ENCODE measurements at regions not wholly inside any gene's neighbourhood (a gene's known extent, or its start where the extent isn't known, plus 50 kb on each side); places are given as distances from the start of the nearest gene placed in this dataset.

DNA sequence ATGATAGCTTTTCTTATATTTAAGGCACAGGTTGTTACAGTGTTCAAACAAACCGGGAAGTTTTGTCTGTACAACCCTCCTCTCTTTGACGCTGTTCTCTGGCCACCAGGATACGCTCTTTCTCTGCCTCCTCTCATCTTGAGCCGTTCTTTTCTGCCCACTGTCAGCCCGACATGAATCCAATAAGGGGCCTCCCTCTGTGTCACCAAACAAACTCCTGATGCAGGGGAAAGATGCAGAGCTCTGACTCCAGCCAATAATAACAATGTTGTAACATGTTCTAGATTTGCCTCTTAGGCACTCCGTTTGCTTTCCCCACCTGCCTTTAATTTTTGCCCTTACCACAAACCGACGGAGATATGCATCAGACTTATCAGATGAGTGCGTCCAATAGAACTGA lies 449.3 kb downstream of the SLC4A3 start:
- Histone ChIP-seq H3K4me1 (no peaks in the 10 kb centered on the region), H3K27me3 (peaks cover 0 to 30% (median 0%) of the 10 kb centered on the region in 4 donors), H3K9me3 (no peaks in the 10 kb centered on the region), H3K27ac (no peak overlapping the region), H3K4me3 (no peak overlapping the region), H3K36me3 (no peaks in the 10 kb centered on the region)
- TF ChIP-seq, protein P1, sequence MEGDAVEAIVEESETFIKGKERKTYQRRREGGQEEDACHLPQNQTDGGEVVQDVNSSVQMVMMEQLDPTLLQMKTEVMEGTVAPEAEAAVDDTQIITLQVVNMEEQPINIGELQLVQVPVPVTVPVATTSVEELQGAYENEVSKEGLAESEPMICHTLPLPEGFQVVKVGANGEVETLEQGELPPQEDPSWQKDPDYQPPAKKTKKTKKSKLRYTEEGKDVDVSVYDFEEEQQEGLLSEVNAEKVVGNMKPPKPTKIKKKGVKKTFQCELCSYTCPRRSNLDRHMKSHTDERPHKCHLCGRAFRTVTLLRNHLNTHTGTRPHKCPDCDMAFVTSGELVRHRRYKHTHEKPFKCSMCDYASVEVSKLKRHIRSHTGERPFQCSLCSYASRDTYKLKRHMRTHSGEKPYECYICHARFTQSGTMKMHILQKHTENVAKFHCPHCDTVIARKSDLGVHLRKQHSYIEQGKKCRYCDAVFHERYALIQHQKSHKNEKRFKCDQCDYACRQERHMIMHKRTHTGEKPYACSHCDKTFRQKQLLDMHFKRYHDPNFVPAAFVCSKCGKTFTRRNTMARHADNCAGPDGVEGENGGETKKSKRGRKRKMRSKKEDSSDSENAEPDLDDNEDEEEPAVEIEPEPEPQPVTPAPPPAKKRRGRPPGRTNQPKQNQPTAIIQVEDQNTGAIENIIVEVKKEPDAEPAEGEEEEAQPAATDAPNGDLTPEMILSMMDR (IDR thresholded peaks at IDR 0.05): peak in 1 of 6 experiments; percentile 17
- no peak for TF ChIP-seq POLR2A (IDR thresholded peaks at IDR 0.05)
- WGBS, 2 donors: 55 to 57% methylated on average over 9 of the region's 9 CpGs
- intact Hi-C loops (cut with DNase I): no loop called here
- DNase-seq: no peak

DNA sequence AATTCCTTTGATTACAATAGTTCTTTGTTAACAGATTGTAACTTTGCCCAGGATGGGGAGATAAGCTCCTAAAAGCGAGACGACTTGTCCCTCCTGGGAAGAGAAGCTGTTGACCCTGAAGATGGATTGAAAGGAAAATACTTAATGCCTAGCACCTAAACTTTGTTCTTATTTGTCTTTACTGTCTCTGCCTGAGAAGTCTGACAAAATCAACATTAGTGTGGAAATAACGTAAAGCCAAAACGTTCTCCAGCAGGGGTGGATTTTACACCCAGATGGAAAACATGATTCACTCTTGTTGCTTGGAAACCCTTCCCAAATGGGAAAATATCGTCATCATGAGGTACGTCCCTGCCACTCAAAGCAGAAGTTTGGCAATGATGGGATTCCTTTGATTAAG lies 450.1 kb downstream of the SLC4A3 start:
- Histone ChIP-seq H3K4me1 (no peaks in the 10 kb centered on the region), H3K27me3 (peaks cover 0 to 38% (median 0%) of the 10 kb centered on the region in 4 donors), H3K4me3 (no peak overlapping the region), H3K9me3 (no peaks in the 10 kb centered on the region), H3K27ac (no peak overlapping the region), H3K36me3 (no peaks in the 10 kb centered on the region)
- no peak for DNase-seq
- intact Hi-C loops (cut with DNase I): no loop called here
- TF ChIP-seq, protein P1 (IDR thresholded peaks at IDR 0.05): no peak
- no peak for TF ChIP-seq POLR2A (IDR thresholded peaks at IDR 0.05)
- WGBS, 2 donors: 37 to 44% methylated on average over 6 of the region's 6 CpGs

DNA sequence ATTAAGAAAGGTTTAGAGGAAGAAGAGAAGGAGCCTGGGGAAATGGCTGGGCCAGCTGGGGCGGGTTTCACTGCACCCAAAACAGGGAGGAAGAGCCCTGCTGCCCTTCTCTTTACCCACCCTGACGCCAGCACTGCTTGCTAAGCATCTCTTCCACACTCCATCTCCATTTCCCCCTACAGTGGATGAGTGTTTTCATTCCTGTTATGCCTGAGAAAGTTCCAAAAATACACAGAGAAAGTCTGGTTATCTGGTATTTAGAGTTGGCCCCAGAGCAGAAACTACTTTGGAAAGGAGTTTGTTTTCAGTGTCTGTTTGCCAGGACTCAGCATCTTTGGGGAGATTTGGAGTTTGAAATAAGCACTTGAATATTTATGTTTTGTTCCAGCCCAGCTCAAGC lies 451.0 kb downstream of the SLC4A3 start:
- intact Hi-C loops (cut with DNase I): no loop called here
- Histone ChIP-seq H3K9me3 (no peaks in the 10 kb centered on the region), H3K4me1 (no peaks in the 10 kb centered on the region), H3K4me3 (no peak overlapping the region), H3K36me3 (no peaks in the 10 kb centered on the region), H3K27ac (no peak overlapping the region), H3K27me3 (peaks cover 0 to 40% (median 0%) of the 10 kb centered on the region in 4 donors)
- 44 to 55% methylated on average over 2 of the region's 2 CpGs for WGBS, 2 donors
- DNase-seq: no peak
- TF ChIP-seq, protein P1 (IDR thresholded peaks at IDR 0.05): no peak
- TF ChIP-seq POLR2A (IDR thresholded peaks at IDR 0.05): no peak

DNA sequence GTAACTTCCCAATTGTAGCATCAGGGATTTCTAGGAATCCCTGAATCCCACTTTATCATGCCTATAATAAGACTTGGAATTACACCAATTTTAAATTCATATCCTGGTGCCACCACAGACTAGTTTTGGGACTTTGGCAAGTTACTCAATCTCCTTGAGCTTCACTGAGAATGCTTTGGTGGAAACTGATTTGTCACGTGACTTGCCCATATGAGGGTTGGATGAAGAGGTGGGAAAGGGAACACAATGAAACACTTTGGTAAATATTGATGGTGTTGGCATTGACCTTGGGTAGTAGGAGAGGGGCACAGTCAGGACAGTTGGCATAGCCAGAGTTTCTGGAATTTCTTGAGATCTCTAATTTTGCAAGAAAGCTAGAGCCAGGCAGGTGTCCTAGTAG lies 452.2 kb downstream of the SLC4A3 start:
- intact Hi-C loops (cut with DNase I): no loop called here
- no peak overlapping the region for H3K4me3 ChIP-seq
- H3K36me3 ChIP-seq: no peaks in the 10 kb centered on the region
- peaks cover 0 to 37% (median 0%) of the 10 kb centered on the region in 4 donors for H3K27me3 ChIP-seq
- H3K4me1 ChIP-seq: no peaks in the 10 kb centered on the region
- H3K9me3 ChIP-seq: no peaks in the 10 kb centered on the region
- DNase-seq: no peak
- H3K27ac ChIP-seq: no peak overlapping the region
- 67 to 80% methylated on average over 1 of the region's 1 CpG for WGBS, 2 donors
- TF ChIP-seq, protein P1 (IDR thresholded peaks at IDR 0.05): no peak
- TF ChIP-seq POLR2A (IDR thresholded peaks at IDR 0.05): no peak

DNA sequence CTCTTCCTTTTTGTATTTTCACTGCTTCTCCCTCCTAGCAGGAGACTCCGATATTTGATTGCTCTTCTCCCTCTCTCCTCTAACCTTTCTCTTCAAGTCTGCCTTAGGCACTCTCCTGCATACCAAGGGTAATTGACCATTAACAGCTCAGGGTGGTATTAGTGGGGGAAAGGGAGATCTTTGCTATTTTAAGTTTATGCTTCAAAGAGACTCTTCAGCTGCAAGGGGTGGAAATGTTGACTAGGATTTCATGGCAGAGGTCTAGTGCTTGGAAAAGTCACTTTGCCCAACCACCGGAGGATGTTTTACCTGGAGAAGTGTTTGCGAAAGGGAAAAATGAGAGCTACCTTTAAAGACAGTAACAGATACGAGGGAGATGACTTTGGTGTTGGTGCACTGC lies 453.7 kb downstream of the SLC4A3 start:
- 89% methylated on average over 4 of the region's 4 CpGs for WGBS, 2 donors
- TF ChIP-seq, protein P1 (IDR thresholded peaks at IDR 0.05): no peak
- no peak for TF ChIP-seq POLR2A (IDR thresholded peaks at IDR 0.05)

More for the DNA sequence above, 453.7 kb downstream of the SLC4A3 start:
- Histone ChIP-seq H3K27ac (no peak overlapping the region), H3K27me3 (peaks cover 0 to 27% (median 0%) of the 10 kb centered on the region in 4 donors), H3K36me3 (no peaks in the 10 kb centered on the region), H3K4me1 (no peaks in the 10 kb centered on the region), H3K9me3 (no peaks in the 10 kb centered on the region), H3K4me3 (no peak overlapping the region)
- intact Hi-C loops (cut with DNase I): no loop called here
- no peak for DNase-seq
